NCI-H146 (cell line): ENCODE measurements at regions not wholly inside any gene's neighbourhood (a gene's known extent, or its start where the extent isn't known, plus 50 kb on each side); places are given as distances from the start of the nearest gene placed in this dataset.
"Not testable (repeated sequence)": the region's sequence is repeated elsewhere in the genome, so short reads cannot be mapped to it uniquely, and the experiment has no call there.

Source experiments
- DNase-seq: peaks from one replicate; lab custom pipeline; 2025; lab: John Stamatoyannopoulos, UW

GRCh38 chr7:153942036-153942435 lies 110.2 kb upstream of the DPP6 start:
- DNase-seq, result no peak

- DNase-seq, result peak; percentile 57
Observed at GRCh38 chr7:153943457-153943856, 108.7 kb upstream of the DPP6 start.

- DNase-seq, result peak; percentile 84
Observed at GRCh38 chr7:153943861-153944260, 108.3 kb upstream of the DPP6 start.

- no peak for DNase-seq
Observed at GRCh38 chr7:153948060-153948459, 104.1 kb upstream of the DPP6 start.

GRCh38 chr7:153951316-153951715 lies 100.9 kb upstream of the DPP6 start:
- no peak for DNase-seq

GRCh38 chr7:153954477-153954876 lies 97.7 kb upstream of the DPP6 start:
- DNase-seq, result no peak

- not testable (repeated sequence) for DNase-seq
Observed at GRCh38 chr7:153957677-153958076, 94.5 kb upstream of the DPP6 start.

- not testable (repeated sequence) for DNase-seq
Observed at GRCh38 chr7:153958381-153958780, 93.8 kb upstream of the DPP6 start.

- not testable (repeated sequence) for DNase-seq
Observed at GRCh38 chr7:153958789-153959188, 93.4 kb upstream of the DPP6 start.

GRCh38 chr7:153964481-153965112 lies 87.6 kb upstream of the DPP6 start:
- not testable (repeated sequence) for DNase-seq

- DNase-seq, result not testable (repeated sequence)
Observed at GRCh38 chr7:153969016-153969415, 83.2 kb upstream of the DPP6 start.

- DNase-seq, result not testable (repeated sequence)
Observed at GRCh38 chr7:153974603-153975002, 77.6 kb upstream of the DPP6 start.

- DNase-seq, result not testable (repeated sequence)
Observed at GRCh38 chr7:153976745-153977144, 75.5 kb upstream of the DPP6 start.

GRCh38 chr7:153983186-153983585 lies 69.0 kb upstream of the DPP6 start:
- peak; percentile 5 for DNase-seq

GRCh38 chr7:153989066-153989627 lies 63.1 kb upstream of the DPP6 start:
- not testable (repeated sequence) for DNase-seq

- peak; percentile 24 for DNase-seq
Observed at GRCh38 chr7:153989742-153990425, 62.3 kb upstream of the DPP6 start.

- not testable (repeated sequence) for DNase-seq
Observed at GRCh38 chr7:153991471-153991870, 60.7 kb upstream of the DPP6 start.

- not testable (repeated sequence) for DNase-seq
Observed at GRCh38 chr7:153993402-153993801, 58.8 kb upstream of the DPP6 start.

GRCh38 chr7:153998896-153999295 lies 53.3 kb upstream of the DPP6 start:
- DNase-seq, result not testable (repeated sequence)
